ENCODE measurements at regions not wholly inside any gene's neighbourhood (a gene's known extent, or its start where the extent isn't known, plus 50 kb on each side); places are given as distances from the start of the nearest gene placed in this dataset.
"Not testable (repeated sequence)": the region's sequence is repeated elsewhere in the genome, so short reads cannot be mapped to it uniquely, and the experiment has no call there.

DNA sequence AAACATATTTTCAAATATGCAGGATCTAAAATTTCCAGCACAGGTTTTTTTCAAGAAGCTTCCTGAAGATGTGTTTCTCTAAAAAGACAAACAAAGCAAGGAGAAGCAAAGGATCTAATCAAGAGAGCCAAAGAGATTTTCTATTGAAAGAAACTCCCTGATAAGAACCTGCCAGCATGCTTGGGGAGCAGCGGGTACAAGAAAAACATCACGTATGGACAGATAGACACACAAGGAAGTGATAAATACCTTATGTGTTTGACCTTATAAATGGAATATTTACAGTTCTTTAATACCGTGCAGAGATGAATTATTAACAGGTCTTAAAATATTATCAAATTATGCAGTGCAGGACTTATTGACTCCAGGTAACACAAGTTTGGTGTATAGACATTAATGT lies 562.1 kb downstream of the DACH1 start:
- intact Hi-C loops (cut with DNase I): no loop called here

DNA sequence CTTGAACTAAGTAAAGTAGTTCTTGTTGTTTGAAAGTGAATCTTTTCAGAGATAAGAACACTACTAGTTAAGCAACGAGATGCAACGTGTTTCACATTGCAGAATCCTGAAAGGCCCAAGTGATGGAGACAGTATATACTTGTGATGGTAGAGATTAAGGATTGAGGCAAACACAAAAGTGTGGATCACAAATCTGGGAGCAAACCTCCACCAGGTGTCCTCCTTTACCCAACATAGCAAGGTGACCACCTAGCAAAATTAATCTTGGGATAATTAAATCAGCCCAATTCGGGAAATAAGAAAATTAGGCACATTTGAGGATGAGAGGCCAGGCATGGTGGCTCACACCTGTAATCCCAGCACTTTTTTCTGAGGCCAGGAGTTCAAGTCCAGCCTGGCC lies 563.9 kb downstream of the DACH1 start:
- Histone ChIP-seq H3K9ac (ENCODE audit: low read depth in 2 of 2, low read length in 2 of 2) (no peak overlapping the region), H3K9me3 (no peaks in the 10 kb centered on the region), H3K4me3 (no peak overlapping the region), H3K27me3 (no peaks in the 10 kb centered on the region), H3K4me1 (no peaks in the 10 kb centered on the region), H3K36me3 (no peaks in the 10 kb centered on the region), H3K27ac (no peak overlapping the region)
- intact Hi-C loops (cut with DNase I): no loop called here
- TF ChIP-seq, protein P1, sequence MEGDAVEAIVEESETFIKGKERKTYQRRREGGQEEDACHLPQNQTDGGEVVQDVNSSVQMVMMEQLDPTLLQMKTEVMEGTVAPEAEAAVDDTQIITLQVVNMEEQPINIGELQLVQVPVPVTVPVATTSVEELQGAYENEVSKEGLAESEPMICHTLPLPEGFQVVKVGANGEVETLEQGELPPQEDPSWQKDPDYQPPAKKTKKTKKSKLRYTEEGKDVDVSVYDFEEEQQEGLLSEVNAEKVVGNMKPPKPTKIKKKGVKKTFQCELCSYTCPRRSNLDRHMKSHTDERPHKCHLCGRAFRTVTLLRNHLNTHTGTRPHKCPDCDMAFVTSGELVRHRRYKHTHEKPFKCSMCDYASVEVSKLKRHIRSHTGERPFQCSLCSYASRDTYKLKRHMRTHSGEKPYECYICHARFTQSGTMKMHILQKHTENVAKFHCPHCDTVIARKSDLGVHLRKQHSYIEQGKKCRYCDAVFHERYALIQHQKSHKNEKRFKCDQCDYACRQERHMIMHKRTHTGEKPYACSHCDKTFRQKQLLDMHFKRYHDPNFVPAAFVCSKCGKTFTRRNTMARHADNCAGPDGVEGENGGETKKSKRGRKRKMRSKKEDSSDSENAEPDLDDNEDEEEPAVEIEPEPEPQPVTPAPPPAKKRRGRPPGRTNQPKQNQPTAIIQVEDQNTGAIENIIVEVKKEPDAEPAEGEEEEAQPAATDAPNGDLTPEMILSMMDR (IDR thresholded peaks at IDR 0.05): no peak
- no peak for DNase-seq

More for the DNA sequence above, 562.1 kb downstream of the DACH1 start:
- H3K9me3 ChIP-seq: no peaks in the 10 kb centered on the region
- H3K27me3 ChIP-seq: no peaks in the 10 kb centered on the region
- no peak overlapping the region for H3K27ac ChIP-seq
- DNase-seq: no peak
- H3K9ac ChIP-seq (ENCODE audit: low read depth in 2 of 2, low read length in 2 of 2): no peak overlapping the region
- H3K36me3 ChIP-seq: no peaks in the 10 kb centered on the region
- no peaks in the 10 kb centered on the region for H3K4me1 ChIP-seq
- TF ChIP-seq, protein P1 (IDR thresholded peaks at IDR 0.05): no peak
- no peak overlapping the region for H3K4me3 ChIP-seq

DNA sequence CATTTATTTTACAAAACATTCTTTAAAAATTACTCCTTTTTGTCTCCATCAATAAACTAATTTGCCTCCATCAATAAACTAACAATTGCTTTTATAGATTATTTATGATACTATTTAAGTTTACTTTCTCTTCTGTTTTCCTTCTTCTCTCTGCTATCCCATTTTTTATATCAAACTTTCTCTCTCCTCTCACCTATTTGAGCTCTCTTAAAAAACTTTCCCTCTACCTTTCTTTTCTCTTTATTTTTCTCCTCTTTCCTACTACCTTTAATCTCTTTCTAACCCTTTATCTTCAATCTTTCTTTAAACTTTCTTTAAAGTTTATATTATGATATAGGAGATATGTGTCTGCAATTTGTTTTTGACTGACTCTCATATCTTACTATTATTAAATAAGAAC lies 566.4 kb downstream of the DACH1 start:
- no peaks in the 10 kb centered on the region for H3K9me3 ChIP-seq
- intact Hi-C loops (cut with DNase I): no loop called here
- no peak overlapping the region for H3K9ac ChIP-seq (ENCODE audit: low read depth in 2 of 2, low read length in 2 of 2)
- H3K27me3 ChIP-seq: no peaks in the 10 kb centered on the region
- H3K36me3 ChIP-seq: no peaks in the 10 kb centered on the region
- no peak for DNase-seq
- no peaks in the 10 kb centered on the region for H3K4me1 ChIP-seq
- H3K27ac ChIP-seq: no peak overlapping the region
- TF ChIP-seq, protein P1 (IDR thresholded peaks at IDR 0.05): no peak
- no peak overlapping the region for H3K4me3 ChIP-seq

DNA sequence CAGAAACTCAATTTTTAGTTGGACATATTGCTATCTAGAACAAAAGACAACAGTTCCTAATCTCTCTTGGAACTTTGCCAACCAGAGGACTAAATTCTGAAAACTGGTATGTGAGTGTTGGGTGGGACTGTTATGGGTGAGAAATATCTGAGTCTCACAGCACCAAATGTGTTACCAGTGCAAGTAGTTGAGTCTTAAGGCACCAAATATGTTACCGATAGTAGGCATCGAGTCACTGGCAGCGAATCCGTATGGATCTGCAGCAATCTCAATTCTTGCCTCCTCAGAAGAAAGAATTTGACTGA lies 575.2 kb downstream of the DACH1 start:
- no peak overlapping the region for H3K4me3 ChIP-seq
- no peak for DNase-seq
- H3K27me3 ChIP-seq: no peaks in the 10 kb centered on the region
- no peak overlapping the region for H3K27ac ChIP-seq
- intact Hi-C loops (cut with DNase I): no loop called here
- H3K36me3 ChIP-seq: no peaks in the 10 kb centered on the region
- H3K9me3 ChIP-seq: no peaks in the 10 kb centered on the region
- H3K9ac ChIP-seq (ENCODE audit: low read depth in 2 of 2, low read length in 2 of 2): no peak overlapping the region
- H3K4me1 ChIP-seq: no peaks in the 10 kb centered on the region
- TF ChIP-seq, protein P1 (IDR thresholded peaks at IDR 0.05): no peak

DNA sequence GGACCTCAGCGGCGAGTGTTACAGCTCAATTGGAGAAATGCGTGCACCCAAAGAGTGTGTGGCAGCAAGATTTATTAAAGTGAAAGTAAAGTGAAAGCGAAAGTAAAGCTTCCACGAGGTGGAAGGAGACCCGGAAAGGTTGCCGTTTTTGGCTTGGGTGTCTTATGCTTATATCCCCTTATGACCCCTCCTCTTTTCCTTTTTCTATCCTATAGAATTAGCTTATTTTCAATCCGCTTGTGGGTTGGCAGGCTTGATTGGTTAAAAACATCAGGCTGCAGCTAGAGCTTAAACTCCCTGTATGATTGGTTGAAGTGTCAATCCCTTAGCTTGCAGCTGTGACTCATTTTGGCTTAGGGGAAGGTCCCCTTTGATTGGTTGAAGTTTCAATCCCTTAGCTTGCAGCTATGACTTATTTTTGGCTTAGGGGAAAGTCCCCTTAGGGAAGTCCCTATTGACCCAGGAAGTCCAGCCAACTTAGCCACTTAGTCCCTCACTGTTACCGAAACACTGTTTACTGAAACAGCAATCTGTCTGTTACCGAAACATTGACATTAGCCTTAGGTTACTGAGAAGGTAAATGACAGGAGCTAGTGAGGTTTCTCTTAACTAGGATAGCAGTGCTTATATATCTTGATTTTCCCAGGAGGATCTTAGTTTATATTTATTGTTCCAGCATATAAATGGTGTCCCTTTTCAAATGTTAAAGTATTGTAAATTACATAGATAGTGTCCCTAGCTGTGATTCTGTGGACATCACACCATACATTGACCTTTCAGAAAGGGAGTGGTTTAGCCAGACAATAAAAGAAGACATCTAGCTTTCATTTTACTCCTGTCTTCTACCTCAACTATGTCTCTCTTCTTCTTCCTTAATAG lies 575.8 kb downstream of the DACH1 start:
- Histone ChIP-seq H3K9me3 (no peaks in the 10 kb centered on the region), H3K27me3 (no peaks in the 10 kb centered on the region), H3K36me3 (no peaks in the 10 kb centered on the region), H3K4me3 (peak overlapping the region; percentile 22), H3K27ac (no peak overlapping the region), H3K9ac (ENCODE audit: low read depth in 2 of 2, low read length in 2 of 2) (no peak overlapping the region), H3K4me1 (no peaks in the 10 kb centered on the region)
- intact Hi-C loops (cut with DNase I): no loop called here
- TF ChIP-seq, protein P1 (IDR thresholded peaks at IDR 0.05): no peak
- no peak for DNase-seq

DNA sequence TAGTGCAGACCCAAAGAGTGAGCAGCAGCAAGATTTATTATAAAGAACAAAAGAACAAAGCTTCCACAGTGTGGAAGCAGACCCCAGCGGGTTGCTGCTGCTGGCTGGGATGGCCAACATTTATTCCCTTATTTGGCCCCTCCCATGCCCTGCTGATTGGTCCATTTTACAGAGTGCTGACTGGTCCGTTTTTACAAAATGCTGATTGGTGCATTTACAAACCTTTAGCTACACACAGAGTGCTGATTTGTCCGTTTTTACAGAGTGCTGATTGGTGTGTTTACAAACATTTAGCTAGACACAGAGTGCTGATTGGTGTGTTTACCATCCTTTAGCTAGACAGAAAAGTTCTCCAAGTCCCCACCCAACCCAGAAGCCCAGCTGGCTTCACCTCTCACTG lies 577.0 kb downstream of the DACH1 start:
- H3K36me3 ChIP-seq; H3K4me1 ChIP-seq; H3K27me3 ChIP-seq; H3K27ac ChIP-seq; intact Hi-C loops (cut with DNase I); H3K9me3 ChIP-seq; H3K4me3 ChIP-seq; DNase-seq; H3K9ac ChIP-seq (ENCODE audit: low read depth in 2 of 2, low read length in 2 of 2): not testable (repeated sequence)

All from colonic mucosa (tissue), 4 donors.